Gastroesophageal sphincter (tissue), 4 donors: ENCODE measurements at regions not wholly inside any gene's neighbourhood (a gene's known extent, or its start where the extent isn't known, plus 50 kb on each side); places are given as distances from the start of the nearest gene placed in this dataset.

Experiments used
- ATAC-seq: fragments of 150-250 bp; one replicate; pipeline ENCODE4 v1.9.1; 2016; ENCODE audit warnings: mild to moderate bottlenecking, moderate library complexity
- H3K27ac ChIP-seq, 4 donors: fragments of 200-600 bp; sonication (generic) in 3 of 4; 1 replicate in 3 of 4; 2 replicates in 1 of 4; pipeline ENCODE4 v1.5.1; 2016 to 2019
- H3K27me3 ChIP-seq: fragments of 200-600 bp; sonication (generic); one replicate; pipeline ENCODE4 v1.5.1; 2019
- H3K36me3 ChIP-seq, 2 donors: fragments of 200-600 bp; sonication (generic); one replicate each; pipeline ENCODE4 v1.5.1; 2019; ENCODE audit warnings: control low read depth in 1 of 2
- H3K4me1 ChIP-seq, 3 donors: fragments of 200-600 bp; sonication (generic); 1 replicate in 2 of 3; 2 replicates in 1 of 3; pipeline ENCODE4 v1.5.1; 2016 to 2019; ENCODE audit warnings: control low read depth in 2 of 3
- H3K4me3 ChIP-seq, 2 donors: fragments of 200-600 bp; sonication (generic); one replicate each; pipeline ENCODE4 v1.5.1; 2019; ENCODE audit warnings: mild to moderate bottlenecking in 1 of 2, moderate library complexity in 1 of 2
- H3K9me3 ChIP-seq, 3 donors: fragments of 200-600 bp; sonication (generic); one replicate each; pipeline ENCODE4 v1.5.1; 2017 to 2019; ENCODE audit warnings: control low read depth in 2 of 3
- EP300 ChIP-seq: sonication (generic); formaldehyde crosslinking; IDR thresholded peaks from one replicate; pipeline ENCODE4 v1.6.1; 2017; ENCODE audit warnings: antibody characterized with exemption, mild to moderate bottlenecking
- POLR2A ChIP-seq, 2 donors: fragments of 450-650 bp; IDR thresholded peaks; one replicate each; pipeline ENCODE4 v1.6.1; 2017; ENCODE audit warnings: antibody characterized with exemption in 2 of 2, mild to moderate bottlenecking in 2 of 2, moderate library complexity in 1 of 2
- POLR2AphosphoS5 ChIP-seq: sonication (generic); formaldehyde crosslinking; IDR thresholded peaks from one replicate; pipeline ENCODE4 v1.6.1; 2017; ENCODE audit warnings: antibody characterized with exemption
- WGBS, 2 donors: methylation state at CpG; one replicate each; pipeline ENCODE4 v1.1.5; 2018; ENCODE audit warnings: low coverage in 1 of 2; 5-methylcytosine and 5-hydroxymethylcytosine counted together
- TF ChIP-seq, protein P1 (sequence below), 4 experiments: fragments of 200-600 bp in 2 of 4; fragments of 450-650 bp in 2 of 4; sonication (generic) in 1 of 4; IDR thresholded peaks; one replicate each; pipeline ENCODE4 v1.5.1; 2017 to 2019; ENCODE audit warnings: antibody characterized with exemption in 4 of 4, mild to moderate bottlenecking in 2 of 4, moderate library complexity in 2 of 4

DNA sequence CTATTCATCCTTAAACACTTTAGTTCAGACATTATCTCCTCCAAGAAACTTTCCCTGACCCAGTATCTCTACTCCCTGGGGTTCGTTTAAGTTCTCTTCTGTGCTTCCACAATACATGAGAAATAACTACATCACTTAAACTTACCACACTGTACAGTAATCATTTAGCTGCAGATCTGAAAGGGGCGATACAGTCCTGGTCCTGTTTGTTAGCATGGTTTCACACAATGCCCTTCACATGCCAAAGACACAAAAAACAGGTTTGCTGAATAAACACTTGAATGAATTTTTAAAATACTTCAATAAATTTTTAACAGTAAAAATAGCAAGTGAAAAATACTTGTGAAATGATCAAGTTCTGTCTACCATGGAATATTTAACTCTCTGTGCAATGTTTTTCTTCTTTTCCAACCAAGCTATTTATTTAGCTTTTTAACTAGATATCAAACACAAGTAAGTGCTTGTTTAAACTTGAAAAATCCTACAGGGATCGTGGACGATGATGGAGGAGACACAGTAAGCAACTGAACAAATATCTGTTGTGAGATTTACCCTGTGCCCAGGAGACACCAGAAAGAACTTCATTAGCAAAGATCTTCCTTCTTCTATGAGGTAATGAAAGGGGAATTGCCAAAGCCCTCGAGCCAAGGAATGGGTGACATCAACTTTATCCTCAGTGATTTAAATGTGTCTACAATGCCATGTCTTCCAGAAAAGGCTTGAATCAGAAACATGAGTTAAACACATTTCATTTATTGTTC lies 255.6 kb upstream of the GRIP1 start:
- 54 to 69% methylated on average over 4 to 5 of the region's 5 CpGs for WGBS, 2 donors
- Histone ChIP-seq H3K36me3 (no peaks in the 10 kb centered on the region), H3K27me3 (no peaks in the 10 kb centered on the region), H3K4me3 (no peak overlapping the region), H3K27ac (no peak overlapping the region), H3K4me1 (no peaks in the 10 kb centered on the region), H3K9me3 (no peaks in the 10 kb centered on the region)
- TF ChIP-seq POLR2AphosphoS5 = no peak
- ATAC-seq = no peak

DNA sequence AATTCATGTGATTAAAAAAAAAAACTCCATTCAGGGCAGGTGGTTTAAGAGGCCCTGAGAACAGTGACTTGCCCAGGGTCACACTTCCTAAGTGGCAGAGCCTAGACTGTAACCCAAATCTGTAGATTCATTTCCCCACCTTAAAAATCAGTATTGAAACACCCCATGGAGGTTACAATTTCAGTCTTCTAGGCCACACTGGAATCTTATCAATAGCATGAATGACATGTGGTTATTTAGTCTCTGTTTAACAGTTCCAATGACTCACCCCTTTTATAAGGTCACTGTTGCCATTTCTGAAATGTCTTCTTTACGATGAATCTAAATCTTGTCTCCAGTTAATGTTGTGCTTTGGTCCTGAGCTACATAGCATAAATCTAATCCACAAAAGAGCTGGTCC lies 262.3 kb upstream of the GRIP1 start:
- Histone ChIP-seq H3K9me3 (no peaks in the 10 kb centered on the region), H3K4me1 (no peaks in the 10 kb centered on the region), H3K27ac (no peak overlapping the region), H3K27me3 (no peaks in the 10 kb centered on the region), H3K4me3 (no peak overlapping the region), H3K36me3 (no peaks in the 10 kb centered on the region)
- ATAC-seq = no peak
- 60 to 85% methylated on average over 1 of the region's 1 CpG for WGBS, 2 donors
- TF ChIP-seq EP300 (no peak), POLR2A (IDR thresholded peaks at IDR 0.05) (no peak), POLR2AphosphoS5 (no peak)
- TF ChIP-seq, protein P1, sequence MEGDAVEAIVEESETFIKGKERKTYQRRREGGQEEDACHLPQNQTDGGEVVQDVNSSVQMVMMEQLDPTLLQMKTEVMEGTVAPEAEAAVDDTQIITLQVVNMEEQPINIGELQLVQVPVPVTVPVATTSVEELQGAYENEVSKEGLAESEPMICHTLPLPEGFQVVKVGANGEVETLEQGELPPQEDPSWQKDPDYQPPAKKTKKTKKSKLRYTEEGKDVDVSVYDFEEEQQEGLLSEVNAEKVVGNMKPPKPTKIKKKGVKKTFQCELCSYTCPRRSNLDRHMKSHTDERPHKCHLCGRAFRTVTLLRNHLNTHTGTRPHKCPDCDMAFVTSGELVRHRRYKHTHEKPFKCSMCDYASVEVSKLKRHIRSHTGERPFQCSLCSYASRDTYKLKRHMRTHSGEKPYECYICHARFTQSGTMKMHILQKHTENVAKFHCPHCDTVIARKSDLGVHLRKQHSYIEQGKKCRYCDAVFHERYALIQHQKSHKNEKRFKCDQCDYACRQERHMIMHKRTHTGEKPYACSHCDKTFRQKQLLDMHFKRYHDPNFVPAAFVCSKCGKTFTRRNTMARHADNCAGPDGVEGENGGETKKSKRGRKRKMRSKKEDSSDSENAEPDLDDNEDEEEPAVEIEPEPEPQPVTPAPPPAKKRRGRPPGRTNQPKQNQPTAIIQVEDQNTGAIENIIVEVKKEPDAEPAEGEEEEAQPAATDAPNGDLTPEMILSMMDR (IDR thresholded peaks at IDR 0.05) = no peak

DNA sequence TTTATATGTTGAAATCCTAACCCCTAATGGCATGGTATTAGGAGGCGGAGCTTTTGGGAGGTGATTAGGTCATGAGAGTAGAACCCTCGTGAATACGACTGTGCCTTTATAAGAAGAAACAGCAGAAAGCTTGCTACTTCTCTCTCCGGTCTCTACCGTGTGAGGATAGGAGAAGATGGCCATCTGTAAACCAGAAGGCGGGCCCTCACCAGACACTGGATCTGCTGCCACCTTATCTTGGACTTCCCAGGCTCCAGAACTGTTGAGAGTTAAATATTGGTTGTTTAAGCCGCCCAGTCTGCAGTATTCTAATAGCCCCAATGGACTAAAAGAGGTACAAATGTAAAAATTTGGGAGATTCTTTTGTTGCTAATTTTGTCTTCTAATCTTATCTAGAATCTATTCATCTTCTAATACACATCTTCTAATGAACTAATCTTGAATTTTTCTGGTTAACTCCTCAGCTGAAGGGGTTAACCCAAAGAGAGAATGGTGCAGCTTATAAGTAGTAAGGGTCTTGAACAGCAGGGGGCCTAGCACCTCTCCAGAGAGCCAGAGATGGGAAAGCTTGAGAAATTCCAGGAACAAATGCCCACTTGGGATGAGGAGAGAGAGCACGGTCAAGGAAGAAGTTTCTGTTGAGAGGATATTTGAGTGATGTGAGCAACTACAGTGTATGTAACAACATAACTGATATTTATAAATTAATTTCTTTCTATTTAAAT lies 264.0 kb upstream of the GRIP1 start:
- H3K4me1 ChIP-seq = no peaks in the 10 kb centered on the region
- H3K27ac ChIP-seq = no peak overlapping the region
- TF ChIP-seq POLR2AphosphoS5 (no peak), POLR2A (IDR thresholded peaks at IDR 0.05) (no peak), EP300 (no peak)
- TF ChIP-seq, protein P1 (IDR thresholded peaks at IDR 0.05) = no peak
- no peaks in the 10 kb centered on the region for H3K27me3 ChIP-seq
- no peaks in the 10 kb centered on the region for H3K9me3 ChIP-seq
- H3K36me3 ChIP-seq = no peaks in the 10 kb centered on the region
- H3K4me3 ChIP-seq = no peak overlapping the region
- WGBS, 2 donors = 89 to 93% methylated on average over 3 to 6 of the region's 8 CpGs
- ATAC-seq = no peak

DNA sequence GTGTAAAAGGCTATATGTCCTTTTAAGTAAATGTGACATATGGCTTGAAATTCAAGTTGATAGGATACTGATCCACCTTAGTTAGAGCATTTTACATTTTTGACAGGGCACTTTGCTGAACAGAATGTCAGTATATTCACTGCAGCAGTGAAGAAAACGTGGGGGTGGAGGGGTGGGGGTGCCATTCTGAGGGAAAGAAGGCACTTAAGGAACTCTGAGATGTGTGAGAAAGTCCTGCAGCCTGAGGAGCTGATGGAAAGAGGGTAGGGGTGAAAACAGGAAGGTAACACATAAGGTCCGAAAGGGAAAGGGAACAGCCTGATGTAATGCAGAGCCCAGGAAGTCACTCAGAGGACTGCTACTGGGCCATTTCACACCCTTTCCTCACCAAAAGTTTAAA lies 265.5 kb upstream of the GRIP1 start:
- TF ChIP-seq POLR2A (IDR thresholded peaks at IDR 0.05) (no peak), POLR2AphosphoS5 (no peak), EP300 (no peak)
- TF ChIP-seq, protein P1 (IDR thresholded peaks at IDR 0.05) = no peak
- no peak overlapping the region for H3K27ac ChIP-seq
- ATAC-seq = no peak
- no peaks in the 10 kb centered on the region for H3K9me3 ChIP-seq
- H3K36me3 ChIP-seq = no peaks in the 10 kb centered on the region
- H3K4me3 ChIP-seq = no peak overlapping the region
- H3K27me3 ChIP-seq = no peaks in the 10 kb centered on the region
- no peaks in the 10 kb centered on the region for H3K4me1 ChIP-seq
- 77% methylated on average over 2 of the region's 2 CpGs; no CpG with 5 or more reads in 1 of the 2 donors for WGBS, 2 donors

DNA sequence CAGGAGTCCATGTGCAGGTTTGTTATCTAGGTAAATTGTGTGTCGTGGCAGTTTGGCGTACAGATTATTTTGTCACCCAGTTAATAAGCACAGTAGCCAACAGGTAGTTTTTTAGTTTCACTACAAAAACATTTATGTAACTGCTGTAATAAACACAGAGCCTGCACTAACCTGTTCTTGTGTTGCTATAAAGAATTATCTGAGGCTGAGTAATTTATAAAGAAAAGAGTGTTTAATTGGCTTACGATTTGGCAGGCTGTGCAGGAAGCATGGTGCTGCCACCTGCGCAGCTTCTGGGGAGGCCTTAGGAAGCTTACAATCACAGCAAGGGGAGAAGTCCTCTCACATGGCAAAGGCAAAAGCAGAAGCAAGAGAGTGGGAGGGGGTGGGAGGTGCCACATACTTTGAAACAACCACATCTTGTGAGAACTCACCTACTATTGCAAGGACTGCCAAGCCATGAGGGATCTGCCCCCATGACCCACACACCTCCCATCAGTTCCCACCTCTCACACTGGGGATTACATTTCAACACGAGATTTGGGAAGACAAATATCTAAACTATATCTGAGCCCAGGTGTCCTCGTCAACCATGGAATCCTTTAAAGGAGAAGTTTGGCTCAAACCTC lies 266.4 kb upstream of the GRIP1 start:
- no peak for ATAC-seq
- Histone ChIP-seq H3K9me3 (no peaks in the 10 kb centered on the region), H3K4me1 (no peaks in the 10 kb centered on the region), H3K4me3 (no peak overlapping the region), H3K27me3 (no peaks in the 10 kb centered on the region), H3K27ac (no peak overlapping the region), H3K36me3 (no peaks in the 10 kb centered on the region)
- no peak for TF ChIP-seq EP300
- TF ChIP-seq POLR2A (IDR thresholded peaks at IDR 0.05) = no peak
- TF ChIP-seq, protein P1 (IDR thresholded peaks at IDR 0.05) = no peak
- no peak for TF ChIP-seq POLR2AphosphoS5
- WGBS, 2 donors = 80 to 85% methylated on average over 2 to 6 of the region's 6 CpGs
